ENCODE measurements at regions not wholly inside any gene's neighbourhood (a gene's known extent, or its start where the extent isn't known, plus 50 kb on each side); places are given as distances from the start of the nearest gene placed in this dataset.
"Not testable (repeated sequence)": the region's sequence is repeated elsewhere in the genome, so short reads cannot be mapped to it uniquely, and the experiment has no call there.

DNA sequence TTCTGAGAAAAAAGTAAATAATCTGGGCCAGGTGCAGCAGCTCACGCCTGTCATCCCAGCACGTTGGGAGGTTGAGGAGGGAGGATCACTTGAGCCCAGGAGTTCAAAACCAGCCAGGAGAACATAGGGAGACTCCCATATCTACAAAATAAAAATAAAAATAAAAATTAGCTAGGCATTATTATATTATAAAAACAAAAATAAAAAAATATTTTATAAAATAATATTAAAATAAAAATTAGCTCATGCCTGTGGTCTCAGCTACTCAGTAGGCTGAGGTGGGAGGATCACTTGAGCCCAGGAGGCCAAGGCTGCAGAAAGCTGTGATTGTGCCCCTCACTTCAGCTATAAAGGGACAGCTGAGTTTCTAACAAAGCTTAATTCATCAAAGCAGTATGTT lies 362.9 kb downstream of the SMOC2 start:
- no peak for DNase-seq

DNA sequence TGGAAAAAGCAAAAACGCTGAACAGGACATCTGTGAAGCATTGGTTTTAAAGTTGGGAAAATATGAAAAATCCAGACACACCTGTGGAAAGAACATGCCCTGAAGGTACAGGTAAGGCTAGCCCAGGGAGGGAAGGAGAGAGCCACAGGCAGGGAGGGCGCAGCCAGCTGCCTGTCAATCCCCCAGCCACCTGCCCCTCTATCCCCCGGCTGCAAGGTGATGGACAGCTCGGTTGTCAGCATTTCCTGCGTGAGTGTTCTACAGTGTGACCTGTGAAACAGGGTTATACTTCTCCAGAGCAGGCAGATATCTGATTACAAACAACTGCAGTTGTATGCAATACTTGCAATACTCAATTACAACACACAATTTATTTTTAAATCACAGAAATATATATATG lies 358.1 kb downstream of the SMOC2 start:
- DNase-seq = no peak

DNA sequence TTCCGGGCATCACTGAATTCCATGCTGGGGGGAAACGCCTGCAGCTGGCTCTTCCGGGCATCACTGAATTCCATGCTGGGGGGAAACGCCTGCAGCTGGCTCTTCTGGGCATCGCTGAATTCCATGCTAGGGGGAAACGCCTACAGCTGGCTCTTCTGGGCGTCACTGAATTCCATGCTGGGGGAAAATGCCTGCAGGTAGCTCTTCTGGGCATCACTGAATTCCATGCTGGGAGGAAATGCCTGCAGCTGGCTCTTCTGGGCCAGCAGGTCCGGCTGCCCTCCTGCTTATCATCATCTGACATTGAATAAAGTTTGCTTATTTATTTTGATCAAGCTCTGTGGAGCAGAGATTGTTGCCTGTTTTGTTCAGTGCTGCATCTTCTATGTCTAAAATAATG lies 355.1 kb downstream of the SMOC2 start:
- DNase-seq = no peak

DNA sequence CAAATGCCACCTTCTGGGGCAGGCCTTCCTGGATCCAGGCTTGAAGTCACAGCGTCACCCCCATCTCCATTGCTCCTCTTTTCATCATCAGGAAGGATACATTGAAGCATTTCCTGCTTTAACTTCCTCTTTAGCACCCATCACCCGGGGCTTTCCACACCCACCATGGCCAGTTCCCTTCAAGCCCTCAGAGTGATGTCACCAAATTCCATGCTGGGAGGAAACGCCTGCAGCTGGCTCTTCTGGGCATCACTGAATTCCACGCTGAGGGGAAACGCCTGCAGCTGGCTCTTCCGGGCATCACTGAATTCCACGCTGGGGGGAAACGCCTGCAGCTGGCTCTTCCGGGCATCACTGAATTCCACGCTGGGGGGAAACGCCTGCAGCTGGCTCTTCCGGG lies 354.6 kb downstream of the SMOC2 start:
- not testable (repeated sequence) for DNase-seq

GRCh38 chr6:168794491-168794890 lies 353.5 kb downstream of the SMOC2 start:
- no peak for DNase-seq

DNA sequence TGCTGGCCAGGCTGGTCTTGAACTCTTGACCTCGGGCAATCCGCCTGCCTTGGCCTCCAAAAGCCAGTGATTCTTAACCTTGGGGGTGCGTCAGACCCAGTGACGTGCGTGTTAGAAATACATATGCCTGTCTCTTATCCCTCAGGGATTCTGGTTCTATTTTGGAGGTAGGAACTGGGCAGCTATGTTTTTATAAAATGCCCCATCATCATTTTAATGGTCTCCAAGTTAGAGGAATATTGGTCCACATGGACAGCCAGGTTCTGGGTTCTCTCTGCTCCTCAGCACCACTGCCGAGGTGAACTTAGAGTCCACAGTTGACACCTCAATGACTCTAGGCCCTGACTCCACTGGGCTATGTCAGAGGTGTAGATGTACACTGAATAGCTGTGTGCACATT lies 352.7 kb downstream of the SMOC2 start:
- DNase-seq = no peak

DNA sequence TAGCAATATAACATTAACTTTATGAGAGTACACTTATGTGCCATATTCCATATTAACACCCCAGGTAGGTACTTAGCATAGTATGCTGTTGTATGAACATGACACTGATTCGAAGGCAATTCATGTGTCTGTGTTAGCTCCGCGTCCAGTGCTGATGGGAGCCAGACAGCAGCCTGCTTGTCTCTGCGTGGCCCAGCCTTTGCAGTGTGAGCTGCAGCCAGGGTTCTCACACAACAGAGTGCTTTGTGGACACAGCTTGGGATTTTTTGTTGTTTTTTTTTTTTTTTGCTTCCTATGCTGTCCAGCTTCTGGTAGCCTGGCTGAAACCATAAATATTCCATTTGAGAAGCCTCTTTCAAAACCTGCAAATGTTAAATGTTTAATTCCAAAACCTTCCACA lies 350.9 kb downstream of the SMOC2 start:
- no peak for DNase-seq

DNA sequence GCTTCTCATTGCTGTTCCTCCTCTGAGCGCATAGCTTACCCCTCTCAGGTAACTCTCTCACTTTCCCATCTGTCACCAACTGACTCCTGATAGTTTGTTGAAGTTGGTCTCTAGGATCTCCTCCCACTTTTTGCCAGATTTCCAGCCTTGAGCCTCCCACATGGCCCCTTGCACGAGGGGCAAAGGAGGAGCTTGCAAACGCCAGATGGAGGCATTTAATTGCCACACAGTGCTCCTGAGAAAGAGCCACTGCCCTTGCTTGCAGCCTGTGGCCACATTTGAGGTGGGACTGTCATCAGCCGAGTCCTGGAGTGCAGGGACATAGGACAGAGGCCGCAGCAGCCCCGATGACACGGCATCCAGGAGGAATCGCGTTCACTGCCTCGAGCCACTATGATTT lies 348.7 kb downstream of the SMOC2 start:
- DNase-seq = no peak

- no peak for DNase-seq
Observed at GRCh38 chr6:168785720-168786511, 344.9 kb downstream of the SMOC2 start.

DNA sequence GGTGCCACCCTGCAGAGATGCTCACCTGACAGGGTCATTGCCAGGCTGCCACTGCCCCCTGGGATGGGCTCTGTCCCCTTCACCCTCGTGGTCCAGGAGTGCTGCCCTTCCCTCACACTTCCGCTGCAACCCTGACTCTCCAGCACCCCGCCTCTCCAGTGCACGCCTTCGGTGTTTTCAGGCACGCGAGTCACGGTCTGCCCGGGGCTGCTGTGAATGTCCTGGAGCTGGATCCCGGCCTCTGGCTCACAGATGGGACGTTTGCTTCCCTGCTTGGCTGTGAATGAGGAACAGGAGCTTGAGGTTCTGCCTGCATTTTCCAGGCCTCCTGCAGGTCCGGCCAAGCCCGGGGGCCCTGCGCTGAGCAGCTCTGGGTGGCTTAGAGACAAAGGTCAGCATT lies 343.4 kb downstream of the SMOC2 start:
- DNase-seq = no peak

GRCh38 chr6:168783720-168784119 lies 342.7 kb downstream of the SMOC2 start:
- no peak for DNase-seq

DNA sequence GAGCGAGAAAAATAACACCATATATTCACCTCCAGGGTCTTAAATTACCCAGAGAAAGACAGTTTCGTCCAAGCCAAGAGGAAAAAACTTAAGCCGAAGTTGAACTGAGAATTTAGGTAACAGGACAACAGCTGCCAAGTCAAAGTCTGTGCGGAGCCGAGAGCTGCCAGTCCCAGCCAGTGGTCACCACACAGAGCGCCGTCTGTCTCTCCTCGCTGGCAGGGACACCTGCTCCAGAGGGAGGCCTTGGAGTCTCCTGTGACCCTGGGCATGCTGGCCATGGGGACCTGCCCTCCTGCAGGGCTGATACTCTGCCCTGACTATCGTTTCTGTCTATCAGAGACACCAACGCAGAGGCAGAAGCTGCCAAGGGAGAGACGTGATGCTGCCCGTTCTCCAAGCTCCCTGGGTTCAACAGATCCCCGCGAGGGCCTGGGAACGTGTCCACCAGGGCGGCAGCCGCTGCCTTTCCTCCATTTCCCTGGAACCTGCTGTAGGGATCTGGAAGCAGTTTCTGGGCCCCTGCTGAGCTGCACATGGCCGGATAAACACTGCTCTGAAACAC lies 341.3 kb downstream of the SMOC2 start:
- no peak for DNase-seq

- DNase-seq = no peak
Observed at GRCh38 chr6:168778201-168778600, 337.2 kb downstream of the SMOC2 start.

DNA sequence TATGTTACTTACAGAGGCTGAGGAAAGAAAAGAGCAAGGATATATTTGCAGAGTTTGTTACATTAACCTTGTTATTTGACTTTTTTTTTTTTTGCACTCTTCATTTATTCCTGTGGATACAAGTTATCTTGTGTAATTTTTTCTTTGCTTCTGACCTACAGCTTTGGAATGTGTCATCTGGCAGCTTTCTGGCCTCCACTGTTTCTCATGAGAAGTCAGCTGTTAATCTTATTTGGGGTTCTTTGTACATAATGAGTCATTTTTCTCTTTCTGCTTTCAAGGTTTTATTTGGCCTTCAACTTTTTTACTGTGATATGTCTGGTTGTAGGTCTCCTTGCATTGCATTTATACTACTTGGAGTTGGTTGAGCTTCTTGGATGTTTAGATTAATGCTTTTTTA lies 333.4 kb downstream of the SMOC2 start:
- no peak for DNase-seq

GRCh38 chr6:168773788-168774187 lies 332.8 kb downstream of the SMOC2 start:
- no peak for DNase-seq

GRCh38 chr6:168765752-168766151 lies 324.8 kb downstream of the SMOC2 start:
- DNase-seq = no peak

DNA sequence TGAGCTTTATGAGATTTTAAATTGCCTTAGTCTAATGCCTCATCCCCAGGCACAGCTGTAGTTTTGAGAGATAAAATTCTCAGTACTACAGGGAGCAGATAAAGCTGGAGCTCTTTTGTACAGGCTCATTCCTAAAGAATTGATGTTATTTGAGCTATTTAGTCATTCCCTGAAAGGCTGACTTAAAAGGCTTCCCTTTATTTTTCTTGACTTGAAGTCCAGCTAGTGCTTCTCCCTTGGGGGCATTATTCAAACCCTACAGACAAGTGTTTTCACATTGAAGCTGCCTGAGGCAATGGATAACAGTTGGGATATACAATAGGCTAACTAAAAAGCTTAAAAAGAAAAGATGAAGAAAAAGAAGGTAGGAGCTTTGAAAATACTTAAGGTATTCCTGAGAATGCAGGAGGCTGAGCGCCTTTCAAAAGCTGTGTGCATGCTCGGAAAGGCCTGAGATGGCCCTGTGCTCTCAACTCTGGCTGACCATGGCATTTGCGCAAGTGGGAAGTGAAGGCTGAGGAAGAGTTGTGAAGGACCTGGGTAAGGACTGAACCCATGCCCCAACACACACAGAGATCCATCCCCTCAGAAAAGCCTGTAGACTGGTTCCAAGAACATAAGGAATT lies 315.1 kb downstream of the SMOC2 start:
- no peak for DNase-seq

DNA sequence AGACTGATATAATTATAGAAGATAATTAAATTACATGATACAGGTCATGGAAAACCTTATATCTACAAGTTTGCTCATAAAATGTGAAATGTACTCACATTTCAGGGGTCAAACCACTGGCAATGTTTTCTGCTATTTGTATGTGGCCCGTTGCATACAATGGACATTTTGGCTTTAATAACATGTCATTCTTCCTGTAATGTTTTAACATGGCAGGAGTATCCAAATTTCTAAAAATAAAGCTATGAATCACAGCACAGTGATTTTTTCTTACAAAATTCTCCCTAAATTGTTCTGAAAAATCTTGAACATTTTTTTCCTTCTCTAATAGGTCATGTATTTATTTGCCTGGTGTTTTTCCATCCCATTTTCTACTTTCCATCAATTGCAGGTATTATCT lies 305.7 kb downstream of the SMOC2 start:
- no peak for DNase-seq

DNA sequence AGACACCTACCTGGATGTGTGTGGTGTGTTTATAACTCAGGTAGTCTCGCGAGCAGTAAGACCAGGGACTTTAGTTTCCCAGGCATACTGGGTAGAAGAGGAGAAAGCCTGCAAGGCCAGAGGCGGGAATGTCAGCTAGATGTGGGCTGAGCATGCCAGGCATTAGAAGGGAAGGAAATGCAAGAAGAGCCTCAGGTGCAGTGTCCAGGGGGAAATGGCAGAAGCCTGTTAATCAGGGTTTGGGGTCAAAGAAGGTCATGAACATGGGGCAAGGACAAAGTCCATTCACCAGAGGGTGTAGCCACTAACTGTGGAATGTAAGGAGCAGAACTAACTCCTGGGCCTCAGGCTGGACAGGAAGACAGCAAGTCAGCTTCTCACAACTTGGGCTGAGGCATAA lies 305.0 kb downstream of the SMOC2 start:
- DNase-seq = no peak

DNA sequence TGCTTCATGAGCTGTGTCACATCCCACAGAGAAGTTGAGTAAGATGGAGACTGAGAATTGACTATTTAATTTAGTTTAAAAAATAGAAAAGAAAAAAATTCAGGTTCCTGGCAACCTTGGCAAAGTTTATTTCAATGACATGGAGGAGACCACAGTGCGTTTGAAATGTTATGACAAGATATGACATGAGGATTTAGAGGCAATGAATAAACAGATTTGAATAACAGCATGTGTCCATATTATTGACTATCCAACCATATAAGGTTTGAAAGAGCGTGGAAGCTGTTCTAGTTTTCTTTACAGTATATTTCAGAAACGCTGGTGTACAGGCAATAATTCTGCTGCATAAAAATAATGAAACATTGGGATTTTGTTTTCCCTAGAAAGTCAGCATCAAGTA lies 303.9 kb downstream of the SMOC2 start:
- no peak for DNase-seq

GRCh38 chr6:168741942-168742782 lies 301.2 kb downstream of the SMOC2 start:
- DNase-seq = no peak

- DNase-seq = no peak
Observed at GRCh38 chr6:168741305-168741704, 300.3 kb downstream of the SMOC2 start.

- no peak for DNase-seq
Observed at GRCh38 chr6:168739381-168739780, 298.4 kb downstream of the SMOC2 start.

GRCh38 chr6:168737481-168737880 lies 296.5 kb downstream of the SMOC2 start:
- no peak for DNase-seq

Measured in bone marrow (tissue), 2 donors.